ENCODE measurements at regions not wholly inside any gene's neighbourhood (a gene's known extent, or its start where the extent isn't known, plus 50 kb on each side); places are given as distances from the start of the nearest gene placed in this dataset.
A peak's percentile ranks its signal among the peaks of the same experiment; 100 is the strongest.
"Not testable (repeated sequence)": the region's sequence is repeated elsewhere in the genome, so short reads cannot be mapped to it uniquely, and the experiment has no call there.

DNA sequence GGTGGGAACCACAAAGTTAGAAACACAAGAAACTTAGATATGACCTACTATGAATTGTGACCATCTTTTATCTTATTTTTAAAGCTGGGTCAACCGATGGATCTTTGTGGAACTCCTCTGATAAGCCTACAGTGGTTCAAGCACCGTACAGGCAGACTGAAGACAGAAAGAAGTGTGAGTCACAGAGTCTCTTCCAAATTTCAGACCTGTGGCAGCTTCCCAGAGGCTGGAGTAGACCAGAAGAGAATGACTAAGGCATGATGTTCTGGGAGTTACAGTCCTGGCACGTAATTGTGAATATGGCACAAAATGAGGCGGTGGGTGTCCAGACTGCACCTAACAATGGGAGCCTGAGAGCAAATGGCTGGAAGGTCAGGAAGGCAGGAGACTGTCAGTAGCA lies 70.0 kb downstream of the LMO4 start:
- Mint-ChIP-seq H3K4me1 (no peaks in the 10 kb centered on the region), H3K27ac (no peak overlapping the region), H3K9me3 (no peaks in the 10 kb centered on the region), H3K4me3 (no peak overlapping the region), H3K36me3 (no peaks in the 10 kb centered on the region), H3K27me3 (no peaks in the 10 kb centered on the region)
- POLR2A ChIA-PET = interaction anchor here (1.4 kb wide), 1 partner anchor 64 kb away, joined by 3 read pairs; no protein-coding TSS in a partner anchor
- DNase-seq = no peak
- ATAC-seq (ENCODE audit: low read depth) = no peak

DNA sequence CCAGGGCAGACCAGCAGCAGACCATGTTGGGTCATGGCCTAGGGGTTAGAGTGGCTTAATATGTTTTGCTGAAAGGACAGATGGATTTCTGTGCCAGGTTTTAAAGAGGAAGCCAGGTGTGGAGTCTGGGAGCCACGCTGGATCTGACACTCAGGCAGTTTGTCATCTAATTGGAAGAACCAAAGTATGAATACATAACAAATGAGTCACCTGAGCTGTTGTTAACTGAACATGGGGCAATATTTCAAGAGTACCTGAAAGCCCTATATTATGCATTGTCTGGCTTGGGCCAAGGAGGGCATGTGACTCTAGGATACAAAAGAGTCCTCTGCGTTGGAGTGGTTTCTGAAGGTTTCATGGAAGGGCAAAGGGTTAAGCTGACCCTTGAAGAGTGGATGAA lies 70.6 kb downstream of the LMO4 start:
- DNase-seq = no peak
- peaks cover 5% of the 10 kb centered on the region for H3K4me1 Mint-ChIP-seq
- H3K4me3 Mint-ChIP-seq = no peak overlapping the region
- no peak for ATAC-seq (ENCODE audit: low read depth)
- H3K27me3 Mint-ChIP-seq = no peaks in the 10 kb centered on the region
- POLR2A ChIA-PET = interaction anchor here (1.4 kb wide), 1 partner anchor 64 kb away, joined by 3 read pairs; no protein-coding TSS in a partner anchor
- no peaks in the 10 kb centered on the region for H3K36me3 Mint-ChIP-seq
- H3K27ac Mint-ChIP-seq = no peak overlapping the region
- H3K9me3 Mint-ChIP-seq = no peaks in the 10 kb centered on the region

DNA sequence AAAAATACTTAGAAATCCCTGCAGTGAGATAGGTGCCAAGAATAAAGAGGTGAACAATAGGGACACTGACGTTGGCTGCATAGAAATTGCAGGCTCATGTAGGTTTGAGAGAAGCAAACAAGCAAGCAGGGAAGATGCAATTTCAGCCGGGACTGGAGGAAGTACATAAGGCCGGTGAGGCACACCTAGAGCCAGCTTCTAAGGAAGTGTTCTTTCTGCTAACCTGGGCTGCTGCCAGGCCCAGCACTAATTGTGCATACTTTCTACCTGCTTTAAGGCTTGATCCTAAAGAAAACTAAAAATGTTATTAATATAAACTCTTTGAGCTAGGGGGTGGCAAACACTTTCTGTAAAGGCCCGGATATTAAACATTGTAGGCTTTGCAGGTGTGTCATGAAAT lies 71.0 kb downstream of the LMO4 start:
- no peaks in the 10 kb centered on the region for H3K36me3 Mint-ChIP-seq
- POLR2A ChIA-PET = interaction anchor here (1.4 kb wide), 1 partner anchor 65 kb away, joined by 3 read pairs; no protein-coding TSS in a partner anchor

DNA sequence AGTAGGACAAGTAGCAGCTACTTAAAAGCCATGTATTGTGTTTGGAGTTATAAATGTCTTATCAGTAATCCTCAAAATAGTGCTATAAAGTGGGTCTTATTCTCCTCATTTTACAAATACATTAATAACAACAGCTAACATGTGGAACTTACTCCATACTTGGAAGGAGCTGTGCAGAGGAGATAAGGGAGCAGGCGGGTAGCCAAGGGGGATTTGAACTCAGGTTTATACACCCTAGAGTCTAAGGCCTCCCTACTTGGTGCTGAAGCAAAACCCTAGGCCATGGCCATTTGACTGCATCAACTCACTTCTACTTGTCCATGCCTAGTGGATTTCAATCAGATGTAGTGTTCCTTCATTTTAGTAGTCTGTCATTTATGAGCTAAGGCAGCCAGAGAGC lies 72.1 kb downstream of the LMO4 start:
- Mint-ChIP-seq H3K4me3 (no peak overlapping the region), H3K36me3 (no peaks in the 10 kb centered on the region), H3K27ac (no peak overlapping the region), H3K4me1 (peaks cover 9% of the 10 kb centered on the region), H3K27me3 (no peaks in the 10 kb centered on the region), H3K9me3 (no peaks in the 10 kb centered on the region)
- ATAC-seq (ENCODE audit: low read depth) (no peak), DNase-seq (no peak)
- POLR2A ChIA-PET = no interaction called here

More for the DNA sequence above, 71.0 kb downstream of the LMO4 start:
- Mint-ChIP-seq H3K4me3 (no peak overlapping the region), H3K27ac (no peak overlapping the region), H3K4me1 (peaks cover 9% of the 10 kb centered on the region), H3K27me3 (no peaks in the 10 kb centered on the region), H3K9me3 (no peaks in the 10 kb centered on the region)
- DNase-seq = no peak
- no peak for ATAC-seq (ENCODE audit: low read depth)

DNA sequence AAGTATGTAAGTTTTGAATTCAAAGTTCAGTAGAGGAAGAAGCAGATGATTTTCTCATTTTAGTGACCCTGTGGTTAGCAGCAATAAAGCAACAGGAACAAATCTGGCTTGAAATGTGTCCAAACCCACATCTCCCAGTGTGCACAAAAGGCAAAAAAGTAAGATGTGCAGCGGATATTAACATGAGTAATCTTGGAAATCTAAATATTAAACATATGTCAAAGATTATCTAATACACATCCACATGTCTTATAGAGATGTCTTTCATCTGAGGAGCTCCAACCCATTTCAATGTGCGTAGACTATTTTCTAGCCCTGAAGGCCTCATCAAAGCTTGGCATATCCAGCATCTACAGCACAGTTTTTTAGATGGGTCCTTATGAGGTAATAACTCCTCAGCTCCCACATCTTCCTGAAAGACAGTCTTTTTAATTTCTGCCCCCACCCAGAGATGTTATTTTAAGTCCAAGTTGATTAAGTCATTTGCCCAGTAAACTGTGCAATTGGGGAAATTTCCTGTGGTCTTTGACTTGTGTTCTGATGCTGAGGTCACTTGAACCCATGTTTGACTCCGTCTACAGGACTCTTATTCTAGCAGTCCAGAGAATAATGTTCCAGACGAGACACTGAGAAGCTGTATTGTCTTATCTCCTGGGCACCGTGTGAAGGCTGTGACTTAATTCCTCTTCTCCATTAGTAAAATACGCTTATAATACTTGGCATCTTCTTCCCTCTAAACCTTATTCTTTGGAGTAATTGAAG lies 73.7 kb downstream of the LMO4 start:
- Mint-ChIP-seq H3K9me3 (no peaks in the 10 kb centered on the region), H3K36me3 (no peaks in the 10 kb centered on the region), H3K4me1 (peaks cover 9% of the 10 kb centered on the region), H3K27ac (no peak overlapping the region), H3K4me3 (no peak overlapping the region), H3K27me3 (no peaks in the 10 kb centered on the region)
- POLR2A ChIA-PET = no interaction called here
- ATAC-seq (ENCODE audit: low read depth) (no peak), DNase-seq (no peak)

DNA sequence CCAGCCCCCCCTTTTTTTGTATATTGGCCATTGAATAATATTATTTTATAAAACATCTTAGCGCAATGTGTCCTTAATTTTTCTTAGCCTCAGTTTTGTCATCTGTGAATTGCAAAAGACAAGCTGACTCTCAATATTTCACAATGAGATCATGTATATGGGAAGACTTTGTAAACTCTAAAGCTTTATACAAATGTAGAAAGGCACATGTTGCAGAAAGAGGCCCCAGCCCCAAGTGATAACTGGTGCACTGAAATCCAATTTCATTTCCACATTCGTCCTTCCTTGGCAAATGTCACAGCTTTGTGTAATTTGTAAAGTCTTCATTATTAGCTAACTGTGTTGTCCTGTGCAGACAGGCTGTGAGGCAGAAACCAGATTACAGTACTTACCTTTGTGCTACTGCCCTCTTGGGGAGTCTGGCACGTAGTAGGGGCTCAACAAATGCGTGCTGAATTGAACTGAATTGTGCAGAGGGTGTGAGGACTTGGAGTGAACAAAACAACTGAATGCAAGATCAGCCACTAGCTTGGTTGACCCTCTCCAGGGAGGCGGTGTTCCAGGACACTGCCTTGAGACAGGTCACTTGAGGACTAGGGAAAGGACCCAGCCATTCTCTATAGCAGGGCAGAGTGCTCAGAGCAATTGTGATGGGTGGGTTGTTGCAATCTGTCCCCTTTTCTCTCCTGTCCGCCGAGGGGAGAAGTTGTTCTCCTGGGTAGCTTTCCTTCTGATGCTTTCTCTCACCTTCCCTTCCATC lies 74.6 kb downstream of the LMO4 start:
- POLR2A ChIA-PET = no interaction called here
- DNase-seq (no peak), ATAC-seq (ENCODE audit: low read depth) (no peak)
- H3K27me3 Mint-ChIP-seq = no peaks in the 10 kb centered on the region
- H3K4me3 Mint-ChIP-seq = no peak overlapping the region
- no peaks in the 10 kb centered on the region for H3K9me3 Mint-ChIP-seq
- H3K36me3 Mint-ChIP-seq = no peaks in the 10 kb centered on the region
- peaks cover 9% of the 10 kb centered on the region for H3K4me1 Mint-ChIP-seq
- H3K27ac Mint-ChIP-seq = no peak overlapping the region

DNA sequence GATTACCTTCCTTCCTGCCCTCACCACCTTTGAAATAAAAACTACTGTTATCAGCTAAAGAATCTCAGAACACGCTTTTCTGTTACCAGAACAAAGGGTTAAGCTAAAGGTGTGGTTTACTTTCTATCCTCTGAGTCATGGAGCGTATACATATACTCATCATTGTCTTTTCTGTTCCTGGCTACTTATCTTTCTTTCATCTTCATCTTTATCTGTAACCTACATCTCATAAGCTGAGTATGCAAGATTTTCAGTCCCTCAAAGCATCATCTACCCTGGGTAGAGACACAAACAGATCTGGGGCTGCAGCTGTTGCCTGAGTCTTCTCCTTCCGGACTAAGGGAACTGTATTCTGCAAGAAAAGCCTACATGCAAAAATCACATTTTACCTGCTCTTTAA lies 75.6 kb downstream of the LMO4 start:
- H3K4me1 Mint-ChIP-seq = peaks cover 9% of the 10 kb centered on the region
- H3K27ac Mint-ChIP-seq = no peak overlapping the region
- no peaks in the 10 kb centered on the region for H3K36me3 Mint-ChIP-seq
- H3K9me3 Mint-ChIP-seq = no peaks in the 10 kb centered on the region
- H3K4me3 Mint-ChIP-seq = no peak overlapping the region
- ATAC-seq (ENCODE audit: low read depth) = peak; percentile 85
- POLR2A ChIA-PET = interaction anchor here (1.2 kb wide), 1 partner anchor 76 kb away, joined by 3 read pairs; no protein-coding TSS in a partner anchor
- no peaks in the 10 kb centered on the region for H3K27me3 Mint-ChIP-seq
- no peak for DNase-seq

DNA sequence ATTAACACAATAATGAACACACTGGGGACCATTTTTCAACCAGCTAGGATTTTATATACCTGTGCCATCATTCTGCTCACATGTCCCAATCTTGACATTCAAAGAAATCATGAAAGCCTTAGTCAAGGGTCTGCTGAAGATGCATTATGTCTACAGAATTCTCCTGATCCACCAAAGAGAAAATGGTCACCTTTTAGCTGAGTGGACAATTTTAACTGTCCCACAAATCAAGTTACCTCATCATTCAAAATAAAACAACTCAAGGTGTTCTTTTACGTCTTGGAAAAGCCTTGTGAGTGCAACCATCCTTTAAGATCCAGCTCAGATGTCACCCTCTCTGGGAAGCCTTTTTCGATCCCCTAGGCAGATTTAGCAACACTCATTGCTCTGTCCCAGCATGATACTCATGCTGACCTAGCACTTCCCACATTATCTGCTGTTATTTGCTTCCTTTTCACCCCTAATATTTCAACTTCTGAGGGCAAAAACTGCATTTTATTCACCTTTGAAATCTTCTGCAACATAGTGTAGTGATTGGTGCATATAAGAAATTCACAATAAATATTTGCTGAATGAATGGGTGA lies 80.1 kb downstream of the LMO4 start:
- ATAC-seq (ENCODE audit: low read depth) (no peak), DNase-seq (no peak)
- H3K4me1 Mint-ChIP-seq = peaks cover 8% of the 10 kb centered on the region
- no peaks in the 10 kb centered on the region for H3K36me3 Mint-ChIP-seq
- H3K27me3 Mint-ChIP-seq = peaks cover under 1% of the 10 kb centered on the region
- no peak overlapping the region for H3K4me3 Mint-ChIP-seq
- no peaks in the 10 kb centered on the region for H3K9me3 Mint-ChIP-seq
- no peak overlapping the region for H3K27ac Mint-ChIP-seq
- POLR2A ChIA-PET = no interaction called here

DNA sequence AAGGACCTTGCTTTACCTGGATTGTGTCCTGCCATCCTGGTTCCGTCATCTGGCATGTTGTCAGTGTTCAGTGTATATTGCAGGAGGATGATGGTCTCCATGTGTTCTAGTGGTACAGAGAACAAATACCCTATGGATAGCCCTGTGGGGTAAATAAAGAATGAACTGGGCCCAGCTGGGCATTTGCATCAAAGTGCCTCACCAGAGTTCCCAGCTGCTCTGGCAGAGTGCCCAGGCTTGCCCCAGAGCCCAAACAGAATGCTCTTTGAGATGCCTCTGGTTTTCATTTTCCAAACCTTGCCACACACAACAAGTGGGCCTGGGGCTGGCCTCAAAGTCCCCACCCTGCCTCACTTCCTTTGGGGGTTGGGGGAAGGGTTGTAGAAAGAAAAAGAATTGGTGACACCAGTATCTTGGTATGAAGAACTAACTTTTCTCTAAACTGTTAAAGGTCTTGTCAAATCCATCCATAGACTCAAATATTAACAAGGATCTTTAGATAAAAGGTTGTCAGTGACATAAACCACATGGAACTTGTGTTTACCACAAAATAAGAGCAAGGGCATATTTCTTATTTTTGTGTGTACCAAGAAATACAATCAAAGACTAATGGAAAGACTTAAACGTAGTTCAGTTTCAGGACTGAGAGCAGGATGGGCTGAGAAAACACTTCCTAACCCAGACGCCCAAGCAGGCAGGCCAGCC lies 82.2 kb downstream of the LMO4 start:
- peaks cover 4% of the 10 kb centered on the region for H3K27me3 Mint-ChIP-seq
- no peaks in the 10 kb centered on the region for H3K4me1 Mint-ChIP-seq
- DNase-seq = no peak
- H3K36me3 Mint-ChIP-seq = no peaks in the 10 kb centered on the region
- H3K9me3 Mint-ChIP-seq = peaks cover 2% of the 10 kb centered on the region
- H3K27ac Mint-ChIP-seq = no peak overlapping the region
- POLR2A ChIA-PET = no interaction called here
- ATAC-seq (ENCODE audit: low read depth) = no peak
- no peak overlapping the region for H3K4me3 Mint-ChIP-seq

DNA sequence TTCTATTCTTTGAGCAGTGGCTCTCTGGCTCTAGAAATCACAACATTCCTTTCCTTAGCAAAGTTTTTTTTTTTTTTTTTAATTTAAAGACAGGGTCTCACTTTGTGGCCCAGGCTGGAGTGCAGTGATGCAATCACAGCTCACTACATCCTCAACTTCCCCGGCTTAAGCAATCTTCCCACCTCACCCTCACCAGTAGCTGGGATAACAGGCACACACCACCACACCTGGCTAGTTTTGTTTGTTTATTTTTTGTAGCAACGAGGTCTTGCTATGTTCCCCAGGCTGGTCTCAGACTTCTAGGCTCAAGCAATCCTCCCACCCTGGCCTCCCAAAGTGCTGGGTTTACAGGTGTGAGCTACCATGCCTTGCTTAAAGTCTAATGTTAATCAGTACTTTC lies 85.2 kb downstream of the LMO4 start:
- POLR2A ChIA-PET; H3K27ac Mint-ChIP-seq; H3K36me3 Mint-ChIP-seq; H3K4me3 Mint-ChIP-seq; H3K27me3 Mint-ChIP-seq; DNase-seq; ATAC-seq (ENCODE audit: low read depth); H3K9me3 Mint-ChIP-seq; H3K4me1 Mint-ChIP-seq: not testable (repeated sequence)

DNA sequence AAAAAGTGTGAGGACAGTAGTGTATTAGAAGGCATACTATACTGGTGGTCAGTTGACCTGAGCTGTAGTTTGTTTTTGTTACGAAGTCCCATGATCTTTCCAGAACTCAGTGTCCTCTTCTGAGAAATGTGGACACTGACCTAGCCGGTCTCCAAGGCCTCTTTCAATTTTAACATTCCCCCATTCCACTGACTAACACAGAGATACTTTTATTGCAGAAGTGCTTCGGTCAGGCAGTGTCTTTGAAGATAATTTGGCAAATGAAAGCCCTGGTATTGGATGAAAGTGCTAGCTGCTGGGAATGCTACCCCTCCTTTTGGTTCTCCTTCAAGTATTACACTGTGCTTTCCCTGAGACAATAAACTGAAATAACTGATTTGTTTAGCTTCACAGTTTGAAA lies 89.4 kb downstream of the LMO4 start:
- Mint-ChIP-seq H3K4me1 (no peaks in the 10 kb centered on the region), H3K4me3 (no peak overlapping the region), H3K27me3 (peaks cover 4% of the 10 kb centered on the region), H3K9me3 (peaks cover 2% of the 10 kb centered on the region), H3K36me3 (no peaks in the 10 kb centered on the region), H3K27ac (no peak overlapping the region)
- ATAC-seq (ENCODE audit: low read depth) (no peak), DNase-seq (no peak)
- POLR2A ChIA-PET = no interaction called here

DNA sequence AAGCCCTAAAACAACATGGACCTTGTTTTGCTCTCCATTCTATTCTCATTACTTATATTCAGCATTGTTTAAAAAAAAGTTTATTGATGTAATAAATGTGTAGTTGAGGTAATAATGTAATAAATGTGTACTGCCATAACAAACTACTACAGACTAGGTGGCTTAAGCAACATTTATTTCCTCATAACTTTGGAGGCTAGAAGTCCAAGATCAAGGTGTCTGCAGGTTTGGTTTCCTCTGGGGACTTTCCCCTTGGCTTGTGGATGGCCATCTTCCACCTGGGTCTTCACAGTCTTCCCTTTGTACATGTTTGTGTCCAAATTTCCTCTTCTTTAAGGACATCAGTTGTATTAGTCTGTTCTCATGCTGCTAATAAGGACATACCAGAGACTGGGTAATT lies 93.1 kb downstream of the LMO4 start:
- Mint-ChIP-seq H3K4me3 (no peak overlapping the region), H3K36me3 (no peaks in the 10 kb centered on the region), H3K27ac (no peak overlapping the region), H3K4me1 (no peaks in the 10 kb centered on the region), H3K27me3 (no peaks in the 10 kb centered on the region), H3K9me3 (no peaks in the 10 kb centered on the region)
- POLR2A ChIA-PET = no interaction called here
- no peak for ATAC-seq (ENCODE audit: low read depth)
- no peak for DNase-seq

DNA sequence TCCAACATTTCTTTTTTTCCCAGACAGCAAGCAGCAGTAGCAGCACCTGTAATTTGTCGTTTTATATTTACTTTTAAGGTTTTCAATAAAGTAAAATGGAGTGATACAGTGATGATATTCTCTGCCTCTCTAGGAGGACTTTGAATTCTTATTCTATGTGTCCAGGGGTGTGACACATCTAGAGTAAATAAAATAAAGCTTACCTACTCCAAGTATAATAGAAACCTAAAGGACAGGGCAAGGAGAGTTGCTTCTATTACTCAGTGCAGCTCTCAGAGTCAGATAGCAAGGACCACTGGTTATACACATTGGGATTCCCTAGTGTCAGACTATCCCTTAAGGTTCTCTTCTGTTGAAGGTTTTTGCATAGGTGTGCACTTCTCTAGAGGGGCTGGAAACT lies 95.9 kb downstream of the LMO4 start:
- DNase-seq (no peak), ATAC-seq (ENCODE audit: low read depth) (no peak)
- H3K9me3 Mint-ChIP-seq = no peaks in the 10 kb centered on the region
- no peaks in the 10 kb centered on the region for H3K36me3 Mint-ChIP-seq
- POLR2A ChIA-PET = no interaction called here
- no peak overlapping the region for H3K27ac Mint-ChIP-seq
- no peaks in the 10 kb centered on the region for H3K4me1 Mint-ChIP-seq
- H3K27me3 Mint-ChIP-seq = peaks cover 2% of the 10 kb centered on the region
- no peak overlapping the region for H3K4me3 Mint-ChIP-seq
